ENCODE measurements at regions not wholly inside any gene's neighbourhood (a gene's known extent, or its start where the extent isn't known, plus 50 kb on each side); places are given as distances from the start of the nearest gene placed in this dataset.

DNA sequence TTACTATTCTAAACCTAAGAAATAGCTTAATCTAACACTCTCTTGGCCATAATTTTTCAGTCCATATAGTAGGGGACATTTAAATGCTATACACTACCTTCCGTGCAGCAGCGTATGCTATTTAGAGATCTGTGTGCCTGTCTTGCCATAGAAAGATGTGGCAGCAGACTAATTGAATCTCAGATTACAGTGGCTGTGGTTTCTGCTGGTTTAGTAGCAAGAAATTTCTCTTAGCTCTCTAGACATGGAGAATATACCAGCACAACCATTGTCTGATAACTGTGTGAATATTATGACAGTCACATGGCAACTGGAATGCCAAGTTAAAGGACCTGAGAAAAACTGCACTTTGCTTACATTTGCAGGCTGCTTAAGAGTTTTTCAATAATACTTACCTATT, 672.4 kb upstream of the MIR17HG start:
- H3K4me1 ChIP-seq: no peaks in the 10 kb centered on the region
- H3K36me3 ChIP-seq: no peaks in the 10 kb centered on the region
- DNase-seq: no peak
- intact Hi-C loops (cut with DNase I): no loop called here
- 93 to 94% methylated on average over 2 of the region's 2 CpGs for WGBS, 2 donors
- no peaks in the 10 kb centered on the region for H3K9me3 ChIP-seq
- TF ChIP-seq EP300 (IDR thresholded peaks at IDR 0.05) (no peak), CTCF (IDR thresholded peaks at IDR 0.05) (no peak), POLR2AphosphoS5 (IDR thresholded peaks at IDR 0.05) (no peak), POLR2A (IDR thresholded peaks at IDR 0.05) (no peak)
- no peaks in the 10 kb centered on the region for H3K27me3 ChIP-seq
- no peak overlapping the region for H3K27ac ChIP-seq
- no peak overlapping the region for H3K4me3 ChIP-seq

DNA sequence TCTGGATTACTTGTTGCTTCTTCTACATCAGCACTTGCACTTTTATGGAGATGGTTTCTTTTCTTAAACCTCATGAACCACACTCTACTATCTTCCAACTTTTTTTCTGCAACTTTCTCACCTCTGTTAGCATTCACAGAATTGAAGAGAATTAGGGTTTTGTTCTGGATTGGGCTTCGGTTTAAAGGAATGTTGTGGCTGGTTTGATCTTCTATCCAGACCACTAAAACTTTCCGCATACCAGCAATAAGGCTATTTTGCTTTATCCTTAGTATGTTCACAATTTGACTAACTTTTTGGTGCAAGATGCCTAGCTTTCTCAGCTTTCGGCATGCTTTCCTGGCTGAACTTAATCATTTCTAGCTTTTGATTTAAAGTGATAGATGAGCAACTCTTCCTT, 666.7 kb upstream of the MIR17HG start:
- Histone ChIP-seq H3K4me3 (no peak overlapping the region), H3K27ac (no peak overlapping the region), H3K27me3 (no peaks in the 10 kb centered on the region), H3K36me3 (no peaks in the 10 kb centered on the region), H3K9me3 (no peaks in the 10 kb centered on the region), H3K4me1 (no peaks in the 10 kb centered on the region)
- no peak for DNase-seq
- 63 to 64% methylated on average over 3 of the region's 3 CpGs for WGBS, 2 donors
- intact Hi-C loops (cut with DNase I): no loop called here
- TF ChIP-seq CTCF (IDR thresholded peaks at IDR 0.05): no peak
- no peak for TF ChIP-seq EP300 (IDR thresholded peaks at IDR 0.05)
- TF ChIP-seq POLR2AphosphoS5 (IDR thresholded peaks at IDR 0.05): no peak
- no peak for TF ChIP-seq POLR2A (IDR thresholded peaks at IDR 0.05)

DNA sequence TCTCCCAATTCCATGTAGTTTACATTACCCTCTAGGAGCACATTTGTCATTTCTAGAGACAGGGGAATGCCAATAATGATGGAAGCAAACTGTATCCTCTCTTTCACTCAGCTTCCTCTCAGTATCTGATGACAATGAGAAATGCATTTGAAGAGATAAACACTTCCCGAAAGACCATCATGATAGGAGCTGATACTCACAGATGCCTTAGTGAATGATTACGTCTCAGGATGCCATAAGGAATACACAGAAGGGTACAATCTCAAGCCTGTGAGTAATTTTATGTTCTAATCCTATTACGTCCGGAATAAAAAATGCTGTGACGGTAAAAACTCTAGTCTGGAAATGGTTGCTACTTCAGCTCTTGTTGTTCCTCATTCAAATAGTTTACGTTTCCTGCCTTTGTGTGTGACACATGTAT, 663.8 kb upstream of the MIR17HG start:
- DNase-seq: no peak
- intact Hi-C loops (cut with DNase I): no loop called here

DNA sequence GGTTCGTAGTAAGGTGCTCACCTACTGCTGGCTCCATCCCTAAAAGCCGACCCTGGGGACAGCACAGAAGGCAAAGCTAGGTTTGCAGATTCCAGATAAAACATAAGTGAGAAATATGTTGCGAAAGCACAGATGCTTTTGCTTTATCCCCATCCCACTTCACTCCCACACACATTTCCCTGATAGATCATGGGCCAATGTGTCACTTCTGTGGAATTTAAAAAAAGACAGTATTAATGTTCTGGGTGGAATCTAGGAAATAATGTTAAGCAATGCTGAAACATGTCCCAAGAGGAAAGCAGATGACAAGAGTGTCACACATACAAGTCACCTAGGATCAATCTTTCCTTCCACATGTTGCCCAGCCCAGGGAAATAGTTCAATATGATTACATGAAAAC, 661.0 kb upstream of the MIR17HG start:
- TF ChIP-seq POLR2AphosphoS5 (IDR thresholded peaks at IDR 0.05) (peak in 1 of 4 donors; percentile 32), CTCF (IDR thresholded peaks at IDR 0.05) (no peak)
- no peaks in the 10 kb centered on the region for H3K27me3 ChIP-seq
- H3K27ac ChIP-seq: no peak overlapping the region
- no peak for DNase-seq
- H3K4me1 ChIP-seq: no peaks in the 10 kb centered on the region
- H3K4me3 ChIP-seq: no peak overlapping the region
- H3K9me3 ChIP-seq: no peaks in the 10 kb centered on the region
- H3K36me3 ChIP-seq: no peaks in the 10 kb centered on the region
- 89 to 92% methylated on average over 3 of the region's 3 CpGs for WGBS, 2 donors
- intact Hi-C loops (cut with DNase I): no loop called here

More for the DNA sequence above, 663.8 kb upstream of the MIR17HG start:
- TF ChIP-seq POLR2AphosphoS5 (IDR thresholded peaks at IDR 0.05) (no peak), EP300 (IDR thresholded peaks at IDR 0.05) (no peak), POLR2A (IDR thresholded peaks at IDR 0.05) (no peak), CTCF (IDR thresholded peaks at IDR 0.05) (no peak)
- no peak overlapping the region for H3K4me3 ChIP-seq
- H3K27ac ChIP-seq: no peak overlapping the region
- H3K4me1 ChIP-seq: no peaks in the 10 kb centered on the region
- no peaks in the 10 kb centered on the region for H3K36me3 ChIP-seq
- H3K27me3 ChIP-seq: no peaks in the 10 kb centered on the region
- no peaks in the 10 kb centered on the region for H3K9me3 ChIP-seq
- WGBS, 2 donors: 78 to 82% methylated on average over 6 of the region's 6 CpGs

- TF ChIP-seq CTCF (IDR thresholded peaks at IDR 0.05) (no peak), EP300 (IDR thresholded peaks at IDR 0.05) (no peak), POLR2AphosphoS5 (IDR thresholded peaks at IDR 0.05) (no peak), POLR2A (IDR thresholded peaks at IDR 0.05) (no peak)
- no peaks in the 10 kb centered on the region for H3K36me3 ChIP-seq
- no peak overlapping the region for H3K4me3 ChIP-seq
- DNase-seq: no peak
- no peaks in the 10 kb centered on the region for H3K9me3 ChIP-seq
- WGBS, 2 donors: 93 to 94% methylated on average over 3 of the region's 3 CpGs
- no peak overlapping the region for H3K27ac ChIP-seq
- intact Hi-C loops (cut with DNase I): no loop called here
- H3K27me3 ChIP-seq: no peaks in the 10 kb centered on the region
- H3K4me1 ChIP-seq: no peaks in the 10 kb centered on the region
Measured at GRCh38 chr13:90689111-90689510, 658.4 kb upstream of the MIR17HG start.

All from sigmoid colon (tissue), 6 donors.